ENCODE measurements at regions not wholly inside any gene's neighbourhood (a gene's known extent, or its start where the extent isn't known, plus 50 kb on each side); places are given as distances from the start of the nearest gene placed in this dataset.

GRCh38 chr3:16119887-16120286, 54.6 kb upstream of the GALNT15 start:
- no peak for DNase-seq

GRCh38 chr3:16121391-16121790, 53.1 kb upstream of the GALNT15 start:
- DNase-seq: no peak

DNA sequence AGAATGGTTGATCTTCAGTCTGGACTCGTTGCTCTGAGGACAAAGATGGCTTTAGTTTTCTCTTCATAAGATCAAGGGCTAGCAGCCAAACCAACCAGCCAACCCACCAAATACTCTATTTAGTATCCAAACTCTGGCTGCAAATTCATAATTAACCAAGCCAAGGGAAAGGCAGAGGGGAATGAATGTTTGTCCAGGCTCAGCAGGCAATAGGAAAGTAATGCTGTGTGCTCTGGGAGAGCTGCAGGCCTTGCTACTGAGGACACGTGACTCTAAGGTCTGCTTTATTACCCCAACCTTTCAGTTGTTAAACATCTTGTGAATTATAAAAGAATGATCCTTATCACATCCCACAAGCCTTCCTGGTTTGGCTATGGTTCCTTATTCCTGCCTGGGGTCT, 52.3 kb upstream of the GALNT15 start:
- DNase-seq: no peak

DNA sequence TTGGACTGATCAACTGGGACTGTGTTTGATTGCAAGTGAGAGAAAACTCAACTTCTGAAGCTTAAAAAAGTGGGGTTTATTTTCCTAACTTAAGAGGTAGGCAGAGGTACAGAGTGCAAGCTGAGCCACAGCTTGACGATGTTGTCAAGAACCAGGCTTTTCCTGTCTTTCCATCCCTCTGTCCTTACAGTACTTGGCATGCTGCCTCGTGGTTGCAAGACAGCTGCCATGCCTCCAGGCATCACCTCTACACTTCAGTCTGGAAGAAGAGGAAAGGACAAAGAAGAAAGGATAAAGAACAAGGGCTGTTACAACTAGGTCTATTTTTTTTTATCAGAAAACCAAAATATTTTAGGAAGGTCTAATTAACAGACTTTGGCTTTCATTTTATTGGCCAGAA, 51.8 kb upstream of the GALNT15 start:
- DNase-seq: no peak

- DNase-seq: no peak
Measured at GRCh38 chr3:16124636-16125035, 49.8 kb upstream of the GALNT15 start.
